ENCODE measurements at regions not wholly inside any gene's neighbourhood (a gene's known extent, or its start where the extent isn't known, plus 50 kb on each side); places are given as distances from the start of the nearest gene placed in this dataset.

GRCh38 chr11:39630365-39630764, 1829.1 kb downstream of the LRRC4C start:
- TF ChIP-seq FOXP2 (optimal IDR thresholded peaks at IDR 0.05; ENCODE audit: borderline replicate concordance, extremely low read depth, extremely low read length, insufficient read depth), result no peak
- no peak for TF ChIP-seq SIN3A (IDR thresholded peaks at IDR 0.05; ENCODE audit: borderline replicate concordance, insufficient read depth, low read length)
- no peak for TF ChIP-seq TAF1 (IDR thresholded peaks at IDR 0.05; ENCODE audit: borderline replicate concordance, insufficient read depth, low read length)
- TF ChIP-seq REST (IDR thresholded peaks at IDR 0.05; ENCODE audit: insufficient read depth in 1 of 2, low read depth in 2 of 2, low read length in 2 of 2), result no peak
- no peak for TF ChIP-seq POLR2AphosphoS5 (IDR thresholded peaks at IDR 0.05; ENCODE audit: low read depth, low read length)

- TF ChIP-seq POLR2AphosphoS5 (IDR thresholded peaks at IDR 0.05; ENCODE audit: low read depth, low read length) (no peak), TAF1 (IDR thresholded peaks at IDR 0.05; ENCODE audit: borderline replicate concordance, insufficient read depth, low read length) (no peak), FOXP2 (optimal IDR thresholded peaks at IDR 0.05; ENCODE audit: borderline replicate concordance, extremely low read depth, extremely low read length, insufficient read depth) (no peak), SIN3A (IDR thresholded peaks at IDR 0.05; ENCODE audit: borderline replicate concordance, insufficient read depth, low read length) (no peak), REST (IDR thresholded peaks at IDR 0.05; ENCODE audit: insufficient read depth in 1 of 2, low read depth in 2 of 2, low read length in 2 of 2) (no peak)
Measured at GRCh38 chr11:39628311-39628710, 1831.1 kb downstream of the LRRC4C start.

- TF ChIP-seq FOXP2 (optimal IDR thresholded peaks at IDR 0.05; ENCODE audit: borderline replicate concordance, extremely low read depth, extremely low read length, insufficient read depth), result no peak
- TF ChIP-seq SIN3A (IDR thresholded peaks at IDR 0.05; ENCODE audit: borderline replicate concordance, insufficient read depth, low read length), result no peak
- no peak for TF ChIP-seq REST (IDR thresholded peaks at IDR 0.05; ENCODE audit: insufficient read depth in 1 of 2, low read depth in 2 of 2, low read length in 2 of 2)
- no peak for TF ChIP-seq POLR2AphosphoS5 (IDR thresholded peaks at IDR 0.05; ENCODE audit: low read depth, low read length)
- TF ChIP-seq TAF1 (IDR thresholded peaks at IDR 0.05; ENCODE audit: borderline replicate concordance, insufficient read depth, low read length), result no peak
Measured at GRCh38 chr11:39617971-39618370, 1841.5 kb downstream of the LRRC4C start.

- TF ChIP-seq SIN3A (IDR thresholded peaks at IDR 0.05; ENCODE audit: borderline replicate concordance, insufficient read depth, low read length) (no peak), FOXP2 (optimal IDR thresholded peaks at IDR 0.05; ENCODE audit: borderline replicate concordance, extremely low read depth, extremely low read length, insufficient read depth) (no peak), REST (IDR thresholded peaks at IDR 0.05; ENCODE audit: insufficient read depth in 1 of 2, low read depth in 2 of 2, low read length in 2 of 2) (no peak), TAF1 (IDR thresholded peaks at IDR 0.05; ENCODE audit: borderline replicate concordance, insufficient read depth, low read length) (no peak), POLR2AphosphoS5 (IDR thresholded peaks at IDR 0.05; ENCODE audit: low read depth, low read length) (no peak)
Measured at GRCh38 chr11:39589391-39589790, 1870.1 kb downstream of the LRRC4C start.

GRCh38 chr11:39586036-39586435, 1873.4 kb downstream of the LRRC4C start:
- no peak for TF ChIP-seq FOXP2 (optimal IDR thresholded peaks at IDR 0.05; ENCODE audit: borderline replicate concordance, extremely low read depth, extremely low read length, insufficient read depth)
